Retinal pigment epithelial cell (primary cell): ENCODE measurements at regions not wholly inside any gene's neighbourhood (a gene's known extent, or its start where the extent isn't known, plus 50 kb on each side); places are given as distances from the start of the nearest gene placed in this dataset.

ENCODE experiments used
- DNase-seq: peaks from one replicate; pipeline ENCODE4 v3.0.0-alpha.2; 2010; ENCODE audit warnings: low read depth
- H3K4me3 ChIP-seq: 2 replicates; pipeline ENCODE4 v1.5.1; 2011; ENCODE audit warnings: mild to moderate bottlenecking, low read length, control low read depth, moderate library complexity
- TF ChIP-seq, protein P1 (sequence below): conservative IDR thresholded peaks from 2 replicates; pipeline ENCODE4 v1.5.1; 2011; ENCODE audit warnings: low read depth, low read length, control low read depth, inconsistent platforms

DNA sequence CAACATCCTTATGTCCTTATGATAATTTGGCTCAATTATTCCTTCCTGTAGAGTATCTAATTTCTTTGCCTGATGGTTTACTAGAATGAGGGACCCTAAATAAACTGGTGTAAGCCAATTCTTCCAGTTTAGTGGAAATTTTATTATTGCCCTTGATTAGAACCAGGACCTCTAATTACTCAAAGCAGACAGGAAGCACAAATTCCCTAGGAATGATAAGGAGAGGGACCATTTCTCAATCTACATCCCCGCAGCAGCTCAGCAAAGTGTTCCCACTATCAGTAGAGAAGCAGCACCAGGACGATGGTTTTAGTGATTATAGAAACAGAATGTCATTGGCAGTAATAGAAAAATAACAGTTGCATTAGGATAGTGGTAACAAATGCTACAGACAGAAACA is 97.1 kb downstream of the PLPPR4 start:
- TF ChIP-seq, protein P1, sequence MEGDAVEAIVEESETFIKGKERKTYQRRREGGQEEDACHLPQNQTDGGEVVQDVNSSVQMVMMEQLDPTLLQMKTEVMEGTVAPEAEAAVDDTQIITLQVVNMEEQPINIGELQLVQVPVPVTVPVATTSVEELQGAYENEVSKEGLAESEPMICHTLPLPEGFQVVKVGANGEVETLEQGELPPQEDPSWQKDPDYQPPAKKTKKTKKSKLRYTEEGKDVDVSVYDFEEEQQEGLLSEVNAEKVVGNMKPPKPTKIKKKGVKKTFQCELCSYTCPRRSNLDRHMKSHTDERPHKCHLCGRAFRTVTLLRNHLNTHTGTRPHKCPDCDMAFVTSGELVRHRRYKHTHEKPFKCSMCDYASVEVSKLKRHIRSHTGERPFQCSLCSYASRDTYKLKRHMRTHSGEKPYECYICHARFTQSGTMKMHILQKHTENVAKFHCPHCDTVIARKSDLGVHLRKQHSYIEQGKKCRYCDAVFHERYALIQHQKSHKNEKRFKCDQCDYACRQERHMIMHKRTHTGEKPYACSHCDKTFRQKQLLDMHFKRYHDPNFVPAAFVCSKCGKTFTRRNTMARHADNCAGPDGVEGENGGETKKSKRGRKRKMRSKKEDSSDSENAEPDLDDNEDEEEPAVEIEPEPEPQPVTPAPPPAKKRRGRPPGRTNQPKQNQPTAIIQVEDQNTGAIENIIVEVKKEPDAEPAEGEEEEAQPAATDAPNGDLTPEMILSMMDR = no peak
- DNase-seq = no peak
- H3K4me3 ChIP-seq = no peak overlapping the region

GRCh38 chr1:99363531-99363930 is 99.2 kb downstream of the PLPPR4 start:
- TF ChIP-seq, protein P1 = no peak
- DNase-seq = no peak
- H3K4me3 ChIP-seq = no peak overlapping the region

DNA sequence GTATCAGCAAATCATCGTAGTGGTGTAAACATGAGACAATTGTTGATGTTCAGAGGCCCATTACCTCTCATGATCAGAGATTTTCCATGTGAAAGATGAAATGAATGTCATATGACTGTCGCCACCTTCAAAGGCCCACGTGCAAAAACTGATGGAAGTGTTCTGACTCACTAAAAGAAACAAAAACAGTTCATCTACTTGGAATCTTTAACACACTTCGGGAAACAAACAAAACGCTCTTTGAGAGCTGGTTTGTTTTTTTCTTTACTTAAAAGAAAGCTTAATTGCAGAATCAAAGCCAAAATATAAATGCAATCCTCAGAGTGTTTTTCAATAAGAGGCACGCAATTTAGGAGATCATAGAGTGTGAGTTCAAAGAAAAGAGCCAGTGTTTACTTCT is 100.8 kb downstream of the PLPPR4 start:
- no peak for DNase-seq
- TF ChIP-seq, protein P1 = no peak
- no peak overlapping the region for H3K4me3 ChIP-seq

DNA sequence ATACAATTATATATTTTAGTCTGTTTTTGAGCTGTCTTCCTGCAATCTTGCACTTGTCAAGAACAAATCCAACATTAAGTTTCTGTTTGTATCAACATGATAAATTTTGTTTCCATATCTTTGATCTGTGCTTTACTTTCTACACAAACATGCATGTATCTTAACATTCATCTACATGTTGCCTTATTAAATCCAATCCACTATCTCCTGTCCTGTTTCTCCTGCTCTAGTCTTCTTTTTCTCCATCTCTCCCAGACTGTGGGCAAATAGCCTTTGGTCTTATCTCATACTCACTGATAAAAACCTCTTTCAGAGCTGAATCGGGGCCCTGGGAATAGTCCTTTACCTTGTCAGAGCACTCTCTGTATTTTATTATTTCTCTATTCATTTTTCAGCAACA is 101.3 kb downstream of the PLPPR4 start:
- H3K4me3 ChIP-seq = no peak overlapping the region
- TF ChIP-seq, protein P1 = no peak
- DNase-seq = no peak

- TF ChIP-seq, protein P1 = no peak
- no peak overlapping the region for H3K4me3 ChIP-seq
- DNase-seq = no peak
Measured at GRCh38 chr1:99369154-99369553, 104.9 kb downstream of the PLPPR4 start.

GRCh38 chr1:99370476-99370875 is 106.2 kb downstream of the PLPPR4 start:
- DNase-seq = no peak
- TF ChIP-seq, protein P1 = no peak
- no peak overlapping the region for H3K4me3 ChIP-seq

GRCh38 chr1:99371413-99371812 is 107.1 kb downstream of the PLPPR4 start:
- H3K4me3 ChIP-seq = no peak overlapping the region
- no peak for DNase-seq
- TF ChIP-seq, protein P1 = no peak
